HK-2 (cell line): ENCODE measurements at regions not wholly inside any gene's neighbourhood (a gene's known extent, or its start where the extent isn't known, plus 50 kb on each side); places are given as distances from the start of the nearest gene placed in this dataset.
"Not testable (repeated sequence)": the region's sequence is repeated elsewhere in the genome, so short reads cannot be mapped to it uniquely, and the experiment has no call there.

ENCODE experiments used
- DNase-seq: peaks from one replicate; pipeline ENCODE4 v3.0.0-alpha.2; 2018; ENCODE audit not compliant: unreplicated experiment

DNA sequence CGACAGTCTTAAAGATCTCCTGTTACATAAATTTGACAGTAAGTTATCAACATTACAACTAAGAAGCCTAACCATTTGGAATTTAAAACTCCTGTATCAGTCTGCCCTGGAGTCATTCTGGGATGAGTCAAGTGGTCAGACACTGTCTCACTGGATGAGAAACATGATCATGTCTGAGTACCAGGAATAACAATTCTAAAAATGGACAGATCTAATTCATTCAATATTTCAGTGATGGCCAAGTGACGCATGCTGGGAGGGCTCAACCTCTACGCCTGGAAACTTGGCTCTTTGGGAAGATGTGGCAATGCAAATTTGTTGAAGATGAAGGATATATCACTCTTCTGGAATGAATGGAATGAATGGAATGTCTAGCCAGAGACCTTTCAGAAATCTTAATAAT is 1427.2 kb downstream of the STIM2 start:
- DNase-seq = peak; percentile 74

DNA sequence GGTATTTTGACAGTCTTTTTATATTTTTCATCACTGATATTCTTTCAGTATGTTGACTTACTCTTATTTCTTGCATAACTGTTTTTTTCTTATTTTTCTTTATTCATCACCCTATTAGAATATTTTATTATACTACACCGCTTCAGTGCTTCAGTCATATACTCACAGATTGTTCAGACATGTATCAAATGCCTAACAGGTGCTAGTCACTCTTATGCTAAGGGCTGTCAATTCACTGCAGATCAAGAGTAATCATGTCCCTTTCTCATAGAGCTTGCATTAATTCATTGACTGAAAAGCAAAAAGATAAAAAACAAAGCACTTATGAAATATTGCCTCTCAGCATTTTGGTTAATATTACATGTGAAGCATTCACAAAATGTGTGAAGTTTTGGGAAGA is 1435.6 kb downstream of the STIM2 start:
- DNase-seq = no peak

DNA sequence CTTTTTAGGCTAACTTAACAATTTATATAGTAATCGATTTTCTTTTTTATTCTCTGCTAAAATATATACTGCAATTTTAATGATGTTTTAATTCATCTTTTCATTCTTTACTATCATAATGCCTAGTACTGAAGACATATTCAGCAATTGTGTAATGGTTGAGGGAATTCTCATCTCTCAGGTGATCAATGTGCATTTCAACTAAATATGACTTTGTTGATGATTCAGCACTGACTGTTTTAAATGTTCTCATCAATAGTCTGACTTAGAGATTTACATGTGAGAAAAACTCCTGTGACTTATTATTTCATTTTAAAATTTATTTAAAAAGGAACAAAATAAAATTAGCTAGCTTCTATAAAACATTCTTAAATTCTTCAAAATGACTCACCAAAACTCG is 1450.3 kb downstream of the STIM2 start:
- DNase-seq = no peak

DNA sequence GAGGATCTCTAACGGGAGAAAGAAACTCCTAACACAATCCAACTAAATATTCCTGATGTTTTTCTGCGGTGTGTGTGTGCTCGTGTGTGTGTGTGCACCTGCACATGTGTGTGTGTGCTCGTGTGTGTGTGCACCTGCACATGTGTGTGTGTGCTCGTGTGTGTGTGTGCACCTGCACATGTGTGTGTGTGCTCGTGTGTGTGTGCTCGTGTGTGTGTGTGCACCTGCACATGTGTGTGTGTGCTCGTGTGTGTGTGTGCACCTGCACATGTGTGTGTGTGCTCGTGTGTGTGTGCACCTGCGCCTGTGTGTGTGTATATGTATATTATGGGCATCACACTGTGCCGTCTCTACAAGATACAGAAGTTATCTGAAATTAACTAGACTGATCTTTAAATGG is 1451.9 kb downstream of the STIM2 start:
- DNase-seq = not testable (repeated sequence)

DNA sequence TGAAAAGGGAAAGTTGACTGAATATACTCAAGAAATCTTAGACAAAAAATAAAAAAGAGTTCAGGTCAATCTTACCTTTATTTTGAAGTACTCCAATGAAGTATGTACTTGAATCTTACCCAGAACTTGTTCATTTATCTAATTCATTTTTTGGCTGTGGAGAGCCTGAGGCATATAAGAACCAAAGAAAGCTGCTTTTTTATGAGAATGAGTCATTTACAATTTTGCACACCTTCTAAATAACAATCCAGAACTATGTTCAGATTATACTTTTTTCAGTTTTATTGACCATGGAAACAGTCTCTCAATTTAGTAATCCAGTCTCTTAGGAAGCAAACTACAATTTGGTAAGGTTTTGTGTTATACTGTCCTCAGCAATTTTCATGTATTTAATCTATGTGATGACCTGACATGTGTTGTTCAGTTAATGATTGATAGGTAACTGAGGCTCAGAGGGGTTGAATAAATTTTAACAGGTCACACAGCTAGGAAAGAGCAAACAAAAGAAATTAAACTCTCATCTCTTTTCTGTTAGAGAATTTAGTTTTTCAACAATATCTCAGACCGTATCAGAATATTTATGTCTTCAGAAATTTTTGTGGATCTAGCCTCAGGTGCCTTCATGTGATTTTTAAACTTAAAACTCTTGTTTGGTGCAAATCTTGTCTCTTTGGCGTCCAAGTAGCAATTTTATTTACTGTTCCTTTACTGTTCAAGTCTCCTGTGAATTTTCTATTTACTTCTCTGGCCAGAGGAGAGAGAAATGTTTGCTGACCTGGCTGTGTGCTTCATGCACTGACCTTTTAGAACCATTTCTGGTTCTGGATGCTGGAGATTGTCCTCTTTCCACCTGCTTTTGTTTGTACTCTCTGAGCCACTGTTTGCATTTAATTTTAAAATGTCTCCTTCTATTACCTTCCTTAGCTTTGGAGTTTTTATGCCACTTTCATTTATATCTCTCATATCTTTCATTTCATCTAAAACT is 1453.4 kb downstream of the STIM2 start:
- DNase-seq = no peak

DNA sequence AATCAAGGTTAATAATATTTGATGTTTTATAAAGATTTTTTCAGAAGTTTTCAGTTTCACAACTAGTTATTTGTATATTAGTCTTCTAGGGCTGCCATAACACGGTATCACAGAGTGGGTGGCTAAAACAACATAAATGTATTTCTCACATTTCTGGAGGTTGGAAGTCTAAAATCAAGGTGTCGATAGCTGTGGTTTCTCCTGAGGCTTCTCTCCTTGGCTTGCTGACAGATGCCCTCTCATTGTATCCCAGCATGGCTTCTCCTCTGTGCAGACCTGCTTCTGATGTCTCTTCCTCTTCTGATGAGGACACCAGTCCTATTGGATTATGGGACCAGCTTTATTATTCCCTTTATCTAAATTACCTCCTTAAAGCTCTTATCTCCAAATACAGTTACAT is 1456.6 kb downstream of the STIM2 start:
- no peak for DNase-seq

GRCh38 chr4:28334249-28334648 is 1473.6 kb downstream of the STIM2 start:
- no peak for DNase-seq

DNA sequence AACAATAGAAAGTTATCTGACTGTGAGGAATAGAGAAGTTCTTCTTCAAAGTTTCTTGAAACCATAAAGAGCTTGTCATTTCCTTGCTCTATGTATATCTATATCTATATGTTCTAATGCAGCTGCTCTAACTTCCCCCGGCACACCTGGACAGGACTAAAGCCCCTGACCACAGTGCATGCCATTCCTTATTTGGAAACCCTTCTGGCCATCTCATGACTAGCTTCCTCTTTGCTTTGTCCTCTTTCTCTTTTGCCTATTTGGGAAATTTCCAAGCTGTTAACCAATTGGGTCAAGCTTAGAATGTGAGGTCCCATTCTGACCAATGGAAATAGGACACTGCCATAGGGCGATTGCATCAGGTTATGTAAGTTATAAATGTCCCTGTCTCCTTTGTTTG is 1481.1 kb downstream of the STIM2 start:
- DNase-seq = no peak

DNA sequence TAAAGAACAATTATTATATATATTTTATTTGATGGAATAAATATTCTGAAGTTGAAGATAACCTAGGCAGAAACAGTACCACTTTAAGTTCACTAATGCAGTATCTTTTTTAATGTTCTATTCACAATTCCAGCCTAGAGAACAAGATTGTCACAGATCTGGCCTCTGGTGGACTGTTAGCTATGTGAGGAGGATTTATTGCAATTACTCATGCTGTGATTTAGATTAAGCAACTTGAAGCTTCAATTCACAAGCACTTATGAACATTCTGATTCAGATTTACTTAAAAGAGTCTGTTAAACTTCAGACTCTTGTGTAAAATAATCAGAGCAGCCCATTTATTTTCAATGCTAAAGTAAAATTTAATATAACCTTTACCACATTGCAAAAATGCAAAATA is 1489.8 kb downstream of the STIM2 start:
- no peak for DNase-seq

DNA sequence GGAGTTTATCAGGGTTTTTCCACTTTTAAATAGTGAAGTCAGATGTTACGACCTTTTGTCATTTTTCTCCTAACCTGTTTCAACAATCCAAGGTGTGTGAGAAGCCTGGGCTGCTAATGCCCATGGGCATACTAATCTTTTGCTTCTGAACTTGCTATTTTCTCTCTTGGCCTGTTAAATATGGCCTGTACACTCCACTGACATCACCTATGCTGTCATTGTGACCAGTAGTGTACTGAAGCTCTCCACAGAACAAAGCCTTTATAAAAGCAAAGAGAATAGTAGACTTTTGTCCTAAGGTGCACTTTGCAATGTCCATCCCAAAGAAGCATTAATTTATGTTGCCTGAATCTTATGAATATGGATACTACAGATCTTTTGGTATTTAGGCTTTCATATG is 1490.5 kb downstream of the STIM2 start:
- no peak for DNase-seq

DNA sequence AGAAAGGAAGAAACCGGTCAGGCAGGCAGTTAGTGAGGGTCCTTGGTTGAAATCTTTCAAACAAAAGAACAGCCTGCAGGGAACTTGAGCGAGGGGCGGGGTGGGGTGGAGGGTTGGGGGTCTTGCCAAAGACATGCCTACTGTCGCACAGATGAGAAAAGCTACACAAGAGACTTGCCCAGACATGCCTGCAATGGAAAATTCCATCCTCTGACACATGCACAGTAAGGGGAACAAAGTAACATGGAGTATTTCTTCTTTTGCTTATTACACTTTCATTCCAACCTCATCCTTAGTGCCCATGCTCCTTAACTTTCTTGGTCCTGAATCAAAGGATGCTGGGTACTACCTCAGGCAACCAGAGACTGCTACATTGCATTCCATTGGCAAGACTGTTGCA is 1491.2 kb downstream of the STIM2 start:
- no peak for DNase-seq

- DNase-seq = no peak
Measured at GRCh38 chr4:28354880-28355656, 1494.4 kb downstream of the STIM2 start.

DNA sequence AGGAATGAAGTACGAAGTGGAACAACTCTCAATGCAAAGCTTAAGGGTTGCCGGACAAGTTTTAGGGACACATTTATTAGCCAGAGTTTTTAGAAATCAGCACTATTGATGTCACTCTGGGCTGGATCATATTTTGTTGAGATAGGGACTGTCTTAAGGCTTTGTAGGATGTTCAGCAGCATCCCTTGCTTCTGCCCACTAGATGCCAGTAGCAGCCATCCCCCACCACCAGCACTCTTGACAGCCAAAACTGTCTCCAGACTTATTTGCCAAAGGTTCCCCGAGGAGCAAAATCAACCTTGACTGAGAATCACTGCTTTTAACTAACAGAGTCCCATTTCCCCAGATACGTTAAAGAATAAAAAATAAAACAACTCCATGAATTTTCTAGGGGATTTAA is 1497.3 kb downstream of the STIM2 start:
- DNase-seq = no peak

GRCh38 chr4:28358606-28359005 is 1498.0 kb downstream of the STIM2 start:
- DNase-seq = no peak

DNA sequence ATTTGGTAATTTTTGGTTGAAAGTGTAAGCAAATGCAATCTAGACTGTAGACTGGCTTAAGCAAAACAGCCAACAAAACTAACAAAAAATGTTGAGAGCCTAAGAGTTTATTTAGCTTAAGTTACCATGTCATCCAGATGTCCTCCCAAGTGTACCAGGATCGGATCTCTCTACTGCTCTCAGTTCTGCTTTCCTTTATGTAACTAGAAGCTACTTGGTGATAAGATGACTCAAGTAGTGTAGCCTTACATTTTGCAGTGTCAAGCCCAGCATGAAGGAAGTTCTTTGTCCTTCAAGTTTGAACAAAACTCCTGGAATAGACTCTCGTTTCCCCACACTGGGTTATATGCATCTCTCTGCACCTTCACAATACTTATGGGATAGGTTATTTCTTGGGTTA is 1500.0 kb downstream of the STIM2 start:
- DNase-seq = no peak

- no peak for DNase-seq
Measured at GRCh38 chr4:28362169-28362568, 1501.5 kb downstream of the STIM2 start.

DNA sequence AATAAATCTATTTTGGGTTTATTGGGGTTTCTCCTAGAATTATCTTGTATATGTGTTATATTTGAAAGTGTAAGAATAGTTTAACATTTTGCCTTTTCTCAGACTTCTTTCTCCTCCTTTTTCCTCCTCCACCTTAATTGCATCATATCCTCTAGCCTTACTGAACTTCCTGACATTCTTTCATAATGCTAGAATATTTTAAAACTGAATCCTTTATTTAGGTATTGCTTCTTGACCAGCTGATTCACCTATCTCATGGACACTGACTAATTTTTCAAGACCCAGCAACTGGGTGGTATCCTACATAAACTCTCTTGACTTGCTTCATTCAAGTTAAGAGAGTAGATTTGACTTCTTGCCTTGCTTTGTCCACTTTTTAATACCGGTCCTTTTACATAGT is 1508.9 kb downstream of the STIM2 start:
- DNase-seq = no peak

GRCh38 chr4:28373191-28373590 is 1512.5 kb downstream of the STIM2 start:
- DNase-seq = no peak

GRCh38 chr4:28373601-28374000 is 1513.0 kb downstream of the STIM2 start:
- no peak for DNase-seq

DNA sequence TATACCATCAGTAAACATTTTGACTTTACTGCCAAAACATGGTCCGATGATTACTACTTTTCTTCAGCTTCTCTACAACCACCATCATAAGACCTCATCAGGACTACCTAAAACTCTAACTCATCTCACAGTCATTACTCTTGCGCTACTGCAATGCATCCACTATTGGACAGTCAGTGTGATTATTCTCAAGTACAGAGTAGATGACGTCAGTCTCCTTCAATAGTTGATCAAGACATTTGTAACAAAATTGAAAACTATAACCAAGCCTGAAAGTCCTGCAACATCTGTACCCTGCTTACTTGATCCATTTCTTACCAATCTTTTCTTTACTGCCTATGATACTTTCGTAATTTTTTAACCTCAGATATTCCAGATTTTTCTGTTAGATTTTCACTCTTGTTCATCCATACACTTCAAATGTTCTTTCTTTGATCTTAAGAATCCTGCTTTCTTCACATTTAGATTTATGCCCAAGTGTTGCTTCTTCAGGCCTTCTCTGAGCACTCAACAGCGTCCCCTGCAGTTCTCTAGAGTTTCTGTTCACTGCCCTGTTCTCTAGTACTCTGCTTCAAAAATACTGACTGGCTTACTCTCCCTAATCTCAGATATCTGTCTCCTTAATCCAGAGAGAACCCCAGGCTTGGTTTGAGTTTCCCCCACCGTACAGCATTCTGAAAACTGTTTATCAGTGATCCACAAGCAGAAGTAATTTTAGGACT is 1517.6 kb downstream of the STIM2 start:
- DNase-seq = no peak

DNA sequence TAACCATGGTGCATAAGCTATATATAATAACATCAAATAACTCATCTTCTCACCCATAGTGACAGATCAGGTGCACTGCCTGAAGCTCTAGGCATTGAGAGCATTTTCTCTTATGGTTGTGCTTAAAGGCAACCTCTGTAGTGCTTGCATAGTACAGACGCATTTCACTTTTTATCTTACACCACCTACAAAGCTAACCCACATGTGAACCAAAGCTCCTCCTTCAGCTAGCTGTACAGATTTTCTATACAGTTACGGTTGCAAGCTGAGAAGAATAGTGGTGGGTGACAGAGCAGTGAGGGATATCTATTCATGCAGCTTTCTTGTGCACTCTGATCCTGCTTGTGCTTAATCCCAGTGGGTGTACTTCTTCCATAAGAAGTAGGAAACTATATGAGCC is 1525.2 kb downstream of the STIM2 start:
- DNase-seq = no peak

GRCh38 chr4:28386776-28387175 is 1526.1 kb downstream of the STIM2 start:
- DNase-seq = no peak
